ENCODE measurements at regions not wholly inside any gene's neighbourhood (a gene's known extent, or its start where the extent isn't known, plus 50 kb on each side); places are given as distances from the start of the nearest gene placed in this dataset.

- ATAC-seq = peak; percentile 62 to 64; a peak in 5 of 6 replicates
- H3K4me1 ChIP-seq = no peaks in the 10 kb centered on the region
- H3K4me2 ChIP-seq = no peak overlapping the region
- no peak for DNase-seq (ENCODE audit: low read depth in 1 of 2, low spot score in 1 of 2)
- CTCF ChIA-PET = interaction anchor here (0.5 kb wide), 1 partner anchor 100 kb away, joined by 3 read pairs; no protein-coding TSS in a partner anchor
- 0% methylated on average over 4 of the region's 4 CpGs for WGBS (ENCODE audit: missing lambda C conversion rate)
- TF ChIP-seq, protein P1, sequence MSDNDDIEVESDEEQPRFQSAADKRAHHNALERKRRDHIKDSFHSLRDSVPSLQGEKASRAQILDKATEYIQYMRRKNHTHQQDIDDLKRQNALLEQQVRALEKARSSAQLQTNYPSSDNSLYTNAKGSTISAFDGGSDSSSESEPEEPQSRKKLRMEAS (IDR thresholded peaks at IDR 0.05) = no peak
- no peak for TF ChIP-seq CHD2 (IDR thresholded peaks at IDR 0.05; ENCODE audit: low read length, partially characterized antibody)
- TF ChIP-seq USF2 (IDR thresholded peaks at IDR 0.05) = no peak
- TF ChIP-seq, protein P2, sequence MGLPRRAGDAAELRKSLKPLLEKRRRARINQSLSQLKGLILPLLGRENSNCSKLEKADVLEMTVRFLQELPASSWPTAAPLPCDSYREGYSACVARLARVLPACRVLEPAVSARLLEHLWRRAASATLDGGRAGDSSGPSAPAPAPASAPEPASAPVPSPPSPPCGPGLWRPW (IDR thresholded peaks at IDR 0.05) = no peak
- TF ChIP-seq ZC3H11A (IDR thresholded peaks at IDR 0.05) = no peak
- TF ChIP-seq HOXB5 (CRISPR knock-in tag; IDR thresholded peaks at IDR 0.05) = no peak
- no peak for TF ChIP-seq BHLHE40 (IDR thresholded peaks at IDR 0.05; ENCODE audit: low read depth, low read length)
- TF ChIP-seq CBX8 (IDR thresholded peaks at IDR 0.05) = no peak
- no peak for TF ChIP-seq GATA3 (IDR thresholded peaks at IDR 0.05; ENCODE audit: borderline replicate concordance)
- TF ChIP-seq PHF8 (IDR thresholded peaks at IDR 0.05; ENCODE audit: borderline replicate concordance, low read depth) = no peak
- TF ChIP-seq, protein P3, sequence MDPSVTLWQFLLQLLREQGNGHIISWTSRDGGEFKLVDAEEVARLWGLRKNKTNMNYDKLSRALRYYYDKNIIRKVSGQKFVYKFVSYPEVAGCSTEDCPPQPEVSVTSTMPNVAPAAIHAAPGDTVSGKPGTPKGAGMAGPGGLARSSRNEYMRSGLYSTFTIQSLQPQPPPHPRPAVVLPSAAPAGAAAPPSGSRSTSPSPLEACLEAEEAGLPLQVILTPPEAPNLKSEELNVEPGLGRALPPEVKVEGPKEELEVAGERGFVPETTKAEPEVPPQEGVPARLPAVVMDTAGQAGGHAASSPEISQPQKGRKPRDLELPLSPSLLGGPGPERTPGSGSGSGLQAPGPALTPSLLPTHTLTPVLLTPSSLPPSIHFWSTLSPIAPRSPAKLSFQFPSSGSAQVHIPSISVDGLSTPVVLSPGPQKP (IDR thresholded peaks at IDR 0.05; ENCODE audit: low read depth, low read length) = no peak
- TF ChIP-seq ZSCAN20 (CRISPR knock-in tag; IDR thresholded peaks at IDR 0.05) = no peak
- no peak for TF ChIP-seq KDM1A (IDR thresholded peaks at IDR 0.05; ENCODE audit: low read depth)
- no peak for TF ChIP-seq KDM5A (IDR thresholded peaks at IDR 0.05)
- TF ChIP-seq EHMT2 (IDR thresholded peaks at IDR 0.05; ENCODE audit: low read depth) = no peak
- no peak for TF ChIP-seq ATOH8 (CRISPR knock-in tag; IDR thresholded peaks at IDR 0.05; ENCODE audit: low read depth)
- TF ChIP-seq TFCP2L1 (CRISPR knock-in tag; IDR thresholded peaks at IDR 0.05) = no peak
- TF ChIP-seq, protein P4, sequence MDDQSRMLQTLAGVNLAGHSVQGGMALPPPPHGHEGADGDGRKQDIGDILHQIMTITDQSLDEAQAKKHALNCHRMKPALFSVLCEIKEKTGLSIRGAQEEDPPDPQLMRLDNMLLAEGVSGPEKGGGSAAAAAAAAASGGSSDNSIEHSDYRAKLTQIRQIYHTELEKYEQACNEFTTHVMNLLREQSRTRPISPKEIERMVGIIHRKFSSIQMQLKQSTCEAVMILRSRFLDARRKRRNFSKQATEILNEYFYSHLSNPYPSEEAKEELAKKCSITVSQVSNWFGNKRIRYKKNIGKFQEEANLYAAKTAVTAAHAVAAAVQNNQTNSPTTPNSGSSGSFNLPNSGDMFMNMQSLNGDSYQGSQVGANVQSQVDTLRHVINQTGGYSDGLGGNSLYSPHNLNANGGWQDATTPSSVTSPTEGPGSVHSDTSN (IDR thresholded peaks at IDR 0.05) = no peak
- TF ChIP-seq RCOR1 (IDR thresholded peaks at IDR 0.05; ENCODE audit: low read depth, low read length) = no peak
- POLR2A ChIA-PET = no interaction called here
- no peaks in the 10 kb centered on the region for H3K9me3 ChIP-seq
- no peak overlapping the region for H3K4me3 ChIP-seq
- no peak for FAIRE-seq
- H3K27ac ChIP-seq = no peak overlapping the region
Measured at GRCh38 chr2:177064422-177064821, 148.2 kb upstream of the HNRNPA3 start.

- no peaks in the 10 kb centered on the region for H3K4me1 ChIP-seq
- CTCF ChIA-PET = no interaction called here
- H3K4me3 ChIP-seq = no peak overlapping the region
- POLR2A ChIA-PET = no interaction called here
- H3K27ac ChIP-seq = no peak overlapping the region
- DNase-seq (ENCODE audit: low read depth in 1 of 2, low spot score in 1 of 2) = no peak
- TF ChIP-seq FOSB (CRISPR knock-in tag; IDR thresholded peaks at IDR 0.05) (no peak), TP53 (CRISPR knock-in tag; IDR thresholded peaks at IDR 0.05) (no peak), BCL3 (IDR thresholded peaks at IDR 0.05) (no peak)
- no peak for FAIRE-seq
- H3K9me3 ChIP-seq = no peaks in the 10 kb centered on the region
- no peak for ATAC-seq
- H3K4me2 ChIP-seq = no peak overlapping the region
- WGBS (ENCODE audit: missing lambda C conversion rate) = 15% methylated on average over 1 of the region's 1 CpG
Measured at GRCh38 chr2:177068967-177069366, 143.6 kb upstream of the HNRNPA3 start.

All from A549 (cell line).